ENCODE measurements at regions not wholly inside any gene's neighbourhood (a gene's known extent, or its start where the extent isn't known, plus 50 kb on each side); places are given as distances from the start of the nearest gene placed in this dataset.

- ChIA-PET POLR2A (no interaction called here), CTCF (interaction anchor here (1.8 kb wide), 1 partner anchor 8 kb away, joined by 4 read pairs; no protein-coding TSS in a partner anchor)
- H3K27me3 ChIP-seq (replicated peaks in 2 of 5; ENCODE audit: control insufficient read depth in 4 of 5, insufficient read depth in 5 of 5, low read length in 4 of 5): no peaks in the 10 kb centered on the region
- no peak overlapping the region for H3K4me3 ChIP-seq (ENCODE audit: control insufficient read depth in 1 of 7, extremely low read depth in 1 of 7, insufficient read depth in 4 of 7, low read depth in 2 of 7, low read length in 6 of 7)
- no peak overlapping the region for H3K27ac ChIP-seq (ENCODE audit: insufficient read depth in 1 of 2, low read depth in 1 of 2, low read length in 2 of 2, poor library complexity in 1 of 2, severe bottlenecking in 2 of 2)
- no peak for DNase-seq
- WGBS (ENCODE audit: insufficient coverage): 93% methylated on average over 2 of the region's 5 CpGs
- H3K4me1 ChIP-seq (ENCODE audit: control extremely low read depth in 1 of 4, control insufficient read depth in 4 of 4, insufficient read depth in 4 of 4, low read length in 3 of 4): no peaks in the 10 kb centered on the region
- H3K9me3 ChIP-seq (ENCODE audit: control extremely low read depth in 1 of 5, control insufficient read depth in 4 of 5, insufficient read depth in 2 of 5, low read depth in 1 of 5, low read length in 4 of 5): no peaks in the 10 kb centered on the region
- no peaks in the 10 kb centered on the region for H3K36me3 ChIP-seq (ENCODE audit: control insufficient read depth in 4 of 4, insufficient read depth in 4 of 4, low read length in 3 of 4)
Measured at GRCh38 chr2:164420787-164421186, 200.5 kb downstream of the GRB14 start.

GRCh38 chr2:164412831-164413230 lies 208.5 kb downstream of the GRB14 start:
- H3K4me3 ChIP-seq (ENCODE audit: control insufficient read depth in 1 of 7, extremely low read depth in 1 of 7, insufficient read depth in 4 of 7, low read depth in 2 of 7, low read length in 6 of 7): no peak overlapping the region
- H3K27ac ChIP-seq (ENCODE audit: insufficient read depth in 1 of 2, low read depth in 1 of 2, low read length in 2 of 2, poor library complexity in 1 of 2, severe bottlenecking in 2 of 2): no peak overlapping the region
- no CpG with 5 or more reads among the region's 2 CpGs for WGBS (ENCODE audit: insufficient coverage)
- no peaks in the 10 kb centered on the region for H3K36me3 ChIP-seq (ENCODE audit: control insufficient read depth in 4 of 4, insufficient read depth in 4 of 4, low read length in 3 of 4)
- no peaks in the 10 kb centered on the region for H3K4me1 ChIP-seq (ENCODE audit: control extremely low read depth in 1 of 4, control insufficient read depth in 4 of 4, insufficient read depth in 4 of 4, low read length in 3 of 4)
- DNase-seq: no peak
- H3K9me3 ChIP-seq (ENCODE audit: control extremely low read depth in 1 of 5, control insufficient read depth in 4 of 5, insufficient read depth in 2 of 5, low read depth in 1 of 5, low read length in 4 of 5): no peaks in the 10 kb centered on the region
- CTCF ChIA-PET: no interaction called here
- H3K27me3 ChIP-seq (replicated peaks in 2 of 5; ENCODE audit: control insufficient read depth in 4 of 5, insufficient read depth in 5 of 5, low read length in 4 of 5): no peaks in the 10 kb centered on the region
- POLR2A ChIA-PET: no interaction called here

- H3K27me3 ChIP-seq (replicated peaks in 2 of 5; ENCODE audit: control insufficient read depth in 4 of 5, insufficient read depth in 5 of 5, low read length in 4 of 5): no peaks in the 10 kb centered on the region
- H3K27ac ChIP-seq (ENCODE audit: insufficient read depth in 1 of 2, low read depth in 1 of 2, low read length in 2 of 2, poor library complexity in 1 of 2, severe bottlenecking in 2 of 2): no peak overlapping the region
- H3K4me1 ChIP-seq (ENCODE audit: control extremely low read depth in 1 of 4, control insufficient read depth in 4 of 4, insufficient read depth in 4 of 4, low read length in 3 of 4): no peaks in the 10 kb centered on the region
- H3K36me3 ChIP-seq (ENCODE audit: control insufficient read depth in 4 of 4, insufficient read depth in 4 of 4, low read length in 3 of 4): no peaks in the 10 kb centered on the region
- ChIA-PET POLR2A (interaction anchor here (0.6 kb wide), 1 partner anchor 1103 kb away, joined by 7 read pairs; no protein-coding TSS in a partner anchor), CTCF (no interaction called here)
- DNase-seq: no peak
- H3K9me3 ChIP-seq (ENCODE audit: control extremely low read depth in 1 of 5, control insufficient read depth in 4 of 5, insufficient read depth in 2 of 5, low read depth in 1 of 5, low read length in 4 of 5): no peaks in the 10 kb centered on the region
- no peak overlapping the region for H3K4me3 ChIP-seq (ENCODE audit: control insufficient read depth in 1 of 7, extremely low read depth in 1 of 7, insufficient read depth in 4 of 7, low read depth in 2 of 7, low read length in 6 of 7)
- no CpG with 5 or more reads among the region's 6 CpGs for WGBS (ENCODE audit: insufficient coverage)
Measured at GRCh38 chr2:164389411-164389810, 231.9 kb downstream of the GRB14 start.

DNA sequence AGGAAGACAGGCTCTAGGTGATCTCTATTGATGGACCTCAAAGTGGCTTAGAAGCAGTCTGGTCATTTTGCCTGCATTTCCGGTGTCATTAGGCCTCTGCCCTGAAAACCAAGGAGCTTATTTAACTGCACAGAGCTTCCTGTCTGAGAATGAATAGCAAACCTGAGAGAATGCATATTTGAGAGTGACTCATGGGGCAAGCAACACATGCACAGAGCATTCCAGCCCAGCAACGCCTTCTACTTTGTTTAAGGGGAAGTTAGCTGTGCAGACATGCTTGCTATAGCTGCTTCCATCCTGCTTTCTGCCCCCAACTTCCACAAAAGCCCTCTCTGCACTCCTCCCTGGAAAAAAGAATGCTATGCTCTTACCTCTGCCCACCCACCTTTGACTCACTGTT lies 232.8 kb downstream of the GRB14 start:
- Histone ChIP-seq H3K27me3 (replicated peaks in 2 of 5; ENCODE audit: control insufficient read depth in 4 of 5, insufficient read depth in 5 of 5, low read length in 4 of 5) (no peaks in the 10 kb centered on the region), H3K4me3 (ENCODE audit: control insufficient read depth in 1 of 7, extremely low read depth in 1 of 7, insufficient read depth in 4 of 7, low read depth in 2 of 7, low read length in 6 of 7) (no peak overlapping the region), H3K27ac (ENCODE audit: insufficient read depth in 1 of 2, low read depth in 1 of 2, low read length in 2 of 2, poor library complexity in 1 of 2, severe bottlenecking in 2 of 2) (no peak overlapping the region), H3K9me3 (ENCODE audit: control extremely low read depth in 1 of 5, control insufficient read depth in 4 of 5, insufficient read depth in 2 of 5, low read depth in 1 of 5, low read length in 4 of 5) (no peaks in the 10 kb centered on the region), H3K36me3 (ENCODE audit: control insufficient read depth in 4 of 4, insufficient read depth in 4 of 4, low read length in 3 of 4) (no peaks in the 10 kb centered on the region), H3K4me1 (ENCODE audit: control extremely low read depth in 1 of 4, control insufficient read depth in 4 of 4, insufficient read depth in 4 of 4, low read length in 3 of 4) (no peaks in the 10 kb centered on the region)
- ChIA-PET CTCF (no interaction called here), POLR2A (no interaction called here)
- 0% methylated on average over 1 of the region's 2 CpGs for WGBS (ENCODE audit: insufficient coverage)
- DNase-seq: peak in 2 of 3 donors; percentile 27 to 40

GRCh38 chr2:164386231-164386630 lies 235.1 kb downstream of the GRB14 start:
- CTCF ChIA-PET: interaction anchor here (1.2 kb wide), 1 partner anchor 11 kb away, joined by 3 read pairs; no protein-coding TSS in a partner anchor
- no peaks in the 10 kb centered on the region for H3K9me3 ChIP-seq (ENCODE audit: control extremely low read depth in 1 of 5, control insufficient read depth in 4 of 5, insufficient read depth in 2 of 5, low read depth in 1 of 5, low read length in 4 of 5)
- no peaks in the 10 kb centered on the region for H3K36me3 ChIP-seq (ENCODE audit: control insufficient read depth in 4 of 4, insufficient read depth in 4 of 4, low read length in 3 of 4)
- no peaks in the 10 kb centered on the region for H3K4me1 ChIP-seq (ENCODE audit: control extremely low read depth in 1 of 4, control insufficient read depth in 4 of 4, insufficient read depth in 4 of 4, low read length in 3 of 4)
- POLR2A ChIA-PET: no interaction called here
- 100% methylated on average over 3 of the region's 5 CpGs for WGBS (ENCODE audit: insufficient coverage)
- DNase-seq: no peak
- no peaks in the 10 kb centered on the region for H3K27me3 ChIP-seq (replicated peaks in 2 of 5; ENCODE audit: control insufficient read depth in 4 of 5, insufficient read depth in 5 of 5, low read length in 4 of 5)
- H3K27ac ChIP-seq (ENCODE audit: insufficient read depth in 1 of 2, low read depth in 1 of 2, low read length in 2 of 2, poor library complexity in 1 of 2, severe bottlenecking in 2 of 2): no peak overlapping the region
- no peak overlapping the region for H3K4me3 ChIP-seq (ENCODE audit: control insufficient read depth in 1 of 7, extremely low read depth in 1 of 7, insufficient read depth in 4 of 7, low read depth in 2 of 7, low read length in 6 of 7)

DNA sequence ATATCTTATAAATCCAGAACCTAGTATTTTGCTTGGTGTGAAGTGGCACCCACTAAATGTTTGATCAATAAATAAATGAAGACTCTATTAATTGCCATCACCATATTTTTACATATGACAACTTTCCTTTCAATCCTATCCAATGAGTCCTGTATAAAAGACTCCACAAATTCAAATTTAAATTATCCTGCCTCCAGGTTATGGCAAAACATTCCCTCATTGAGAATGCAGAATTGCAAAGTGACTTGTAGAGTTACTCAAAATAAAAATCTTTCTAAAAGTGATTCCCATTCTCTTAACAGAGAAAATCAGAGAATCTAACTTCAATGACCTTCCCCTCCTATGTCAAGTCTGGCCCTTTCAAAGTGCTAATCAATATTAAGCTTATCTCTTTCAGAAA lies 236.8 kb downstream of the GRB14 start:
- no peak overlapping the region for H3K4me3 ChIP-seq (ENCODE audit: control insufficient read depth in 1 of 7, extremely low read depth in 1 of 7, insufficient read depth in 4 of 7, low read depth in 2 of 7, low read length in 6 of 7)
- H3K9me3 ChIP-seq (ENCODE audit: control extremely low read depth in 1 of 5, control insufficient read depth in 4 of 5, insufficient read depth in 2 of 5, low read depth in 1 of 5, low read length in 4 of 5): no peaks in the 10 kb centered on the region
- H3K4me1 ChIP-seq (ENCODE audit: control extremely low read depth in 1 of 4, control insufficient read depth in 4 of 4, insufficient read depth in 4 of 4, low read length in 3 of 4): no peaks in the 10 kb centered on the region
- no peak overlapping the region for H3K27ac ChIP-seq (ENCODE audit: insufficient read depth in 1 of 2, low read depth in 1 of 2, low read length in 2 of 2, poor library complexity in 1 of 2, severe bottlenecking in 2 of 2)
- CTCF ChIA-PET: no interaction called here
- no peaks in the 10 kb centered on the region for H3K36me3 ChIP-seq (ENCODE audit: control insufficient read depth in 4 of 4, insufficient read depth in 4 of 4, low read length in 3 of 4)
- POLR2A ChIA-PET: no interaction called here
- no peak for DNase-seq
- H3K27me3 ChIP-seq (replicated peaks in 2 of 5; ENCODE audit: control insufficient read depth in 4 of 5, insufficient read depth in 5 of 5, low read length in 4 of 5): no peaks in the 10 kb centered on the region

- no peak overlapping the region for H3K27ac ChIP-seq (ENCODE audit: insufficient read depth in 1 of 2, low read depth in 1 of 2, low read length in 2 of 2, poor library complexity in 1 of 2, severe bottlenecking in 2 of 2)
- 90% methylated on average over 1 of the region's 4 CpGs for WGBS (ENCODE audit: insufficient coverage)
- H3K27me3 ChIP-seq (replicated peaks in 2 of 5; ENCODE audit: control insufficient read depth in 4 of 5, insufficient read depth in 5 of 5, low read length in 4 of 5): no peaks in the 10 kb centered on the region
- no peak overlapping the region for H3K4me3 ChIP-seq (ENCODE audit: control insufficient read depth in 1 of 7, extremely low read depth in 1 of 7, insufficient read depth in 4 of 7, low read depth in 2 of 7, low read length in 6 of 7)
- no peaks in the 10 kb centered on the region for H3K4me1 ChIP-seq (ENCODE audit: control extremely low read depth in 1 of 4, control insufficient read depth in 4 of 4, insufficient read depth in 4 of 4, low read length in 3 of 4)
- H3K36me3 ChIP-seq (ENCODE audit: control insufficient read depth in 4 of 4, insufficient read depth in 4 of 4, low read length in 3 of 4): no peaks in the 10 kb centered on the region
- POLR2A ChIA-PET: no interaction called here
- no peak for DNase-seq
- CTCF ChIA-PET: no interaction called here
- H3K9me3 ChIP-seq (ENCODE audit: control extremely low read depth in 1 of 5, control insufficient read depth in 4 of 5, insufficient read depth in 2 of 5, low read depth in 1 of 5, low read length in 4 of 5): peaks cover 0 to 11% (median 2%) of the 10 kb centered on the region in 5 experiments
Measured at GRCh38 chr2:164371916-164372315, 249.4 kb downstream of the GRB14 start.

Measured in common myeloid progenitor, CD34-positive (primary cell).